ENCODE measurements at regions not wholly inside any gene's neighbourhood (a gene's known extent, or its start where the extent isn't known, plus 50 kb on each side); places are given as distances from the start of the nearest gene placed in this dataset.
A peak's percentile ranks its signal among the peaks of the same experiment; 100 is the strongest.

DNA sequence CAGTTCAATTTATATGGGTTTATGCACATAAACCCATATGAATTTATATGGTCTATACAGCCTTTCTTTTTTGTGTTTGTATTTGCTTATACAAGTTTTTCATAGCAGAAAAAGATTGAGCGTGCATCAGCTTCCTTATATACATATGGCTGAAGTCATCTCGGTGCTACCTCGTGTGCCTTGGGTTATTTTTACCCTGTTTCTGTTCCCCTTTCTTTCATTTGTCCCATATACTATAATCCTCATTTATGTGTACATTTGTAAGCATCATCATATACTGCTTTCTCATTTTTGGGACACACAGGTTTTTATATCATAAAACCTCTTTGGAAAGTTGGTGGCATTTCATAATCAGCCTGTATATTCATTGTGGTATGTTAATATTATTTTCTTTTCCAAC lies 107.8 kb upstream of the ADAMTSL1 start:
- DNase-seq (no peak), ATAC-seq (ENCODE audit: low read depth in 2 of 2) (no peak)
- H3K27ac Mint-ChIP-seq: no peak overlapping the region
- H3K4me1 Mint-ChIP-seq: peaks cover 0 to 3% (median 0%) of the 10 kb centered on the region in 3 donors
- peaks cover 0 to 3% (median 0%) of the 10 kb centered on the region in 7 donors for H3K9me3 Mint-ChIP-seq
- no peaks in the 10 kb centered on the region for H3K36me3 Mint-ChIP-seq
- no peaks in the 10 kb centered on the region for H3K27me3 Mint-ChIP-seq
- H3K4me3 Mint-ChIP-seq: no peak overlapping the region

- no peak for DNase-seq
- Mint-ChIP-seq H3K27me3 (no peaks in the 10 kb centered on the region), H3K27ac (no peak overlapping the region), H3K4me1 (peaks cover 0 to 3% (median 0%) of the 10 kb centered on the region in 3 donors), H3K36me3 (no peaks in the 10 kb centered on the region), H3K9me3 (peaks cover 0 to 3% (median 0%) of the 10 kb centered on the region in 7 donors), H3K4me3 (no peak overlapping the region)
- no peak for ATAC-seq (ENCODE audit: low read depth in 2 of 2)
These were observed 105.7 kb upstream of the ADAMTSL1 start for GRCh38 chr9:18368206-18368605.

DNA sequence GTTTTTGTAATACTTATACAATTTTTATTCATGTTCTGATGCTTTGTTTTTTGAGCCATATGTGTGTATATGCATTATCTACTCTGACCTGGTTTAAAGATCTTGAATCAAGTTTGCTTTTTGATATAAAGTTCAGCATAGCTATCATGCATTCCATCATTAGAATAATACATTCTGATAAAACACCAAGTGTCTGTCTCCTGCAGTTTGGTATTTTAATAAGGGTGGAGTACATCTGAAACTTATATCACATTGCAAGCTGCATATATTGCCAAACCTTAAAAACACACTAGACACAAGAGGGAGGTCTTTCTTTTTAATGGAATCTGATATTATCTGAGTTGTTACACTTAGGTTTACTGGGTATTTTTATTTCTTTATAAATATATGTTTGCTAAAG lies 102.8 kb upstream of the ADAMTSL1 start:
- Mint-ChIP-seq H3K9me3 (peaks cover 0 to 7% (median 2%) of the 10 kb centered on the region in 7 donors), H3K4me3 (no peak overlapping the region), H3K27ac (no peak overlapping the region), H3K27me3 (peaks cover 0 to 3% (median 0%) of the 10 kb centered on the region in 3 donors), H3K4me1 (peaks cover 0 to 3% (median 0%) of the 10 kb centered on the region in 3 donors), H3K36me3 (no peaks in the 10 kb centered on the region)
- DNase-seq (no peak), ATAC-seq (ENCODE audit: low read depth in 2 of 2) (no peak)

DNA sequence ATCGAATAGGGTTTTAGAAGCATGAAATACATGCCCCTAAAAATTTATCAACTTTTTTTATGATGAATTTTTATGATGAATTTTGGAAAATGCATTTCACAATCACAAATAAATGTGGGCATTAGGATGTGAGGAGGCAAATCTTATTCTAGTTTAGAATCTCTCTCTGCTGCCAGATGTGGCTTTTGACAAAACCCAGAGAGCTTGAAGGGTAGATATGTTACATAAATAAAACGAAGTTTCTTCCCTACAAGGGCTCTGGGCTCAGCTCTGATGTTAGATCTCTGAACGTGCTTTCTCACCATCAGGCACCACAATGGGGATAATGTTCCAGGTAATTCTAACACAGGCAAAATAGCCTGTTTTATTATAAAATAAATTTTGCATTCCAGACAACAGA lies 102.3 kb upstream of the ADAMTSL1 start:
- no peak overlapping the region for H3K4me3 Mint-ChIP-seq
- ATAC-seq (ENCODE audit: low read depth in 2 of 2): no peak
- H3K36me3 Mint-ChIP-seq: no peaks in the 10 kb centered on the region
- peaks cover 0 to 2% (median 0%) of the 10 kb centered on the region in 3 donors for H3K4me1 Mint-ChIP-seq
- H3K27ac Mint-ChIP-seq: no peak overlapping the region
- peaks cover 0 to 6% (median 0%) of the 10 kb centered on the region in 3 donors for H3K27me3 Mint-ChIP-seq
- DNase-seq: no peak
- H3K9me3 Mint-ChIP-seq: peaks cover 0 to 8% (median 3%) of the 10 kb centered on the region in 7 donors

DNA sequence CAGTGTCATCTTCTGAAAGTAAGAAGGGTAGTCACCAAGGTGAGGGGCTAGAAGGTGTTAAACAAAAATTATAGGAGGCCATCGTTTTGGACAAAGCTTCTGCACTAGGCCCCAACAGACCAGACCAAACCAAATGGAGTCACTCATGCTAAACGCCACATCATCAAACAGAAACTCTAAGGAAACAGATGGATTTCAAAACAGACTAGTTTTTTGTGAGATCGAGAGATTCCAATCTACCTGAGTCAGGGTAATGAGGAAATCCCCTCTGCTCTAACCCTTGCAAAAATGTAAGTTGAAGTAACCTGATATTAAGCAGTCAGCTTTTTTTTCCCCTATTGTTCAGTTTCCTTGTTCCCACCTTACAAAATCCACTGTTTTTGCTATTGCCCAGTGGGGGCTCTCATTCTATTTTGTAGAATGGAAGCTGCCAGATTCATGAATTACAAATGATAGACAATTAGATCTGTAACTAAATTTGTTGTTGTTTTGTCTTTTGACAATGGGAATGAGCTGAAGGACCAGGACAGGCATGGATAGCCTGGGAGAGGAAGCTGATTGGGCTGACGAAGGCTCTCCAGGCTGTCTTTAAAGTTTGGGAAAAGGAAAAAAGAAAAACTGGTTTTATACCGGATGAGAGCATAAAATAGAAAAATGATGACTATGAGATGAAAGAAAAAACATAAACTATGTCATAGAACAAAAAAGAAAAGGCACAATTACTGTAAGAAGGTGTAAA lies 94.7 kb upstream of the ADAMTSL1 start:
- Mint-ChIP-seq H3K36me3 (no peaks in the 10 kb centered on the region), H3K27ac (peak overlapping the region in 1 of 6 donors; percentile 28), H3K9me3 (peaks cover 0 to 11% (median 6%) of the 10 kb centered on the region in 7 donors), H3K4me1 (no peaks in the 10 kb centered on the region), H3K4me3 (no peak overlapping the region), H3K27me3 (peaks cover 0 to 6% (median 0%) of the 10 kb centered on the region in 3 donors)
- DNase-seq (no peak), ATAC-seq (ENCODE audit: low read depth in 2 of 2) (no peak)

- no peaks in the 10 kb centered on the region for H3K27me3 Mint-ChIP-seq
- no peak for ATAC-seq (ENCODE audit: low read depth in 2 of 2)
- H3K4me3 Mint-ChIP-seq: no peak overlapping the region
- no peak for DNase-seq
- H3K4me1 Mint-ChIP-seq: no peaks in the 10 kb centered on the region
- H3K36me3 Mint-ChIP-seq: no peaks in the 10 kb centered on the region
- H3K27ac Mint-ChIP-seq: no peak overlapping the region
- peaks cover 0 to 11% (median 2%) of the 10 kb centered on the region in 7 donors for H3K9me3 Mint-ChIP-seq
These were observed 91.7 kb upstream of the ADAMTSL1 start for GRCh38 chr9:18382243-18382642.

DNA sequence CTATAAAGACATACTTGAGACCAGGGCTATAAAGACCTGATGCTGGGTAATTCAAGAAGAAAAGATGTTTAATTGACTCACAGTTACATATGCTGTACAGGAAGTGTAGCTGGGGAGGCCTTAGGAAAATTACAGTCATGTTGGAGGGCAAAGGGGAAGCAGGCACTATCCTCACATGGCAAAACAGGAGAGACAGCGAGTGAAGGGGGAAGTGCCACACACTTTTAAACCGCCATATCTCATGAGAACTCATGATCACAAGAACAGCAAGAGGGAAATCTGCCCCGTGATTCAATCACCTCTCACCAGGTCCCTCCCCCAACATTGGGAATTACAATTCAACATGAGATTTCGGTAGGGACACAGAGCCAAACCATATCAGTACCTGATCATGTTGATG lies 89.9 kb upstream of the ADAMTSL1 start:
- Mint-ChIP-seq H3K27ac (no peak overlapping the region), H3K36me3 (no peaks in the 10 kb centered on the region), H3K9me3 (peaks cover 0 to 2% (median 0%) of the 10 kb centered on the region in 7 donors), H3K4me1 (no peaks in the 10 kb centered on the region), H3K27me3 (no peaks in the 10 kb centered on the region), H3K4me3 (no peak overlapping the region)
- DNase-seq (no peak), ATAC-seq (ENCODE audit: low read depth in 2 of 2) (no peak)

DNA sequence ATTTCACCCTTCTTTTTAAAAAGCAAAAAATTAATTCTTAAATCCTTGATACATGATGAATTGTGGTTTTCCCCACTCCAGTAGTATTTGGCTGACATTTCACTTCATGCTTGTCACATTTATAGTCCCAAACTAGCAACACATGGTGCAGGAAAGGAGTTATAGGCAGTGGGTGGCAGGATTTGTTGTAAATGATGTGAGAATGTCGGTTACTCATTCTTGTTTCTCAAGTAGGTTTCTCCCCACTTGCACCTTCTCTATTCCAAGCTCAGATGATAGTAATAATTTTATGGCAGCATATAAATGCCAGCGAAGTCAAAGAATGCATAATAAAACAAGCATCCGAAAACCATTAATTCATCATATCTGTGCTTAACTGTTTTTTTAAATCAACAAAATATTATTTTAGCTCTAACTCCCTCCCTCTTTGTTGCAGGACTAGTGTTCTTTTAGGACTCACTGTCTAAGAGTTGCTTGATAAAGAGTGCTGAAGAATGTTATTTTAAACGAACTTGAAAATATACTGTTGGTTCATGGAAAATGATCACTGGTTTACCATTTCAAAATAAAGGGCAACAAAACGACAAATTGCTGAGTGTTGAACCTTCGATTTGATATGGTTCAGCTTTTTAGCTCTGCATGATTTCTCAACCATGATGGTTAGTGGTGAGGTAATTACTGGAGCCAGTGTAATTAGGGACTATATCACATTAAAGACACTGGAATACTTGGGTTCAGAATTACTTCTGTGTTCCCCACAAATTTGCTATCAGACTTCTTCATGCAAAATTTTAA lies 88.1 kb upstream of the ADAMTSL1 start:
- Mint-ChIP-seq H3K27me3 (no peaks in the 10 kb centered on the region), H3K4me1 (no peaks in the 10 kb centered on the region), H3K4me3 (no peak overlapping the region), H3K27ac (no peak overlapping the region), H3K9me3 (peaks cover 0 to 2% (median 0%) of the 10 kb centered on the region in 7 donors), H3K36me3 (no peaks in the 10 kb centered on the region)
- no peak for DNase-seq
- no peak for ATAC-seq (ENCODE audit: low read depth in 2 of 2)

- Mint-ChIP-seq H3K36me3 (no peaks in the 10 kb centered on the region), H3K4me3 (no peak overlapping the region), H3K27me3 (no peaks in the 10 kb centered on the region), H3K9me3 (peaks cover 0 to 2% (median 0%) of the 10 kb centered on the region in 7 donors), H3K27ac (no peak overlapping the region), H3K4me1 (no peaks in the 10 kb centered on the region)
- no peak for DNase-seq
- no peak for ATAC-seq (ENCODE audit: low read depth in 2 of 2)
These were observed 83.6 kb upstream of the ADAMTSL1 start for GRCh38 chr9:18390393-18390792.

GRCh38 chr9:18393340-18394130 lies 80.4 kb upstream of the ADAMTSL1 start:
- Mint-ChIP-seq H3K4me1 (no peaks in the 10 kb centered on the region), H3K27me3 (no peaks in the 10 kb centered on the region), H3K36me3 (no peaks in the 10 kb centered on the region)

GRCh38 chr9:18394847-18395351 lies 79.1 kb upstream of the ADAMTSL1 start:
- DNase-seq: no peak
- no peaks in the 10 kb centered on the region for H3K36me3 Mint-ChIP-seq
- no peaks in the 10 kb centered on the region for H3K27me3 Mint-ChIP-seq
- no peak overlapping the region for H3K27ac Mint-ChIP-seq
- no peak for ATAC-seq (ENCODE audit: low read depth in 2 of 2)
- H3K9me3 Mint-ChIP-seq: no peaks in the 10 kb centered on the region
- H3K4me1 Mint-ChIP-seq: no peaks in the 10 kb centered on the region
- no peak overlapping the region for H3K4me3 Mint-ChIP-seq

More at GRCh38 chr9:18393340-18394130, 80.4 kb upstream of the ADAMTSL1 start:
- H3K4me3 Mint-ChIP-seq: no peak overlapping the region
- H3K9me3 Mint-ChIP-seq: no peaks in the 10 kb centered on the region
- DNase-seq: no peak
- ATAC-seq (ENCODE audit: low read depth in 2 of 2): no peak
- no peak overlapping the region for H3K27ac Mint-ChIP-seq

- no peaks in the 10 kb centered on the region for H3K36me3 Mint-ChIP-seq
- no peaks in the 10 kb centered on the region for H3K9me3 Mint-ChIP-seq
- ATAC-seq (ENCODE audit: low read depth in 2 of 2) (no peak), DNase-seq (no peak)
- no peaks in the 10 kb centered on the region for H3K27me3 Mint-ChIP-seq
- H3K4me3 Mint-ChIP-seq: no peak overlapping the region
- H3K27ac Mint-ChIP-seq: no peak overlapping the region
- no peaks in the 10 kb centered on the region for H3K4me1 Mint-ChIP-seq
These were observed 77.7 kb upstream of the ADAMTSL1 start for GRCh38 chr9:18396102-18396728.

DNA sequence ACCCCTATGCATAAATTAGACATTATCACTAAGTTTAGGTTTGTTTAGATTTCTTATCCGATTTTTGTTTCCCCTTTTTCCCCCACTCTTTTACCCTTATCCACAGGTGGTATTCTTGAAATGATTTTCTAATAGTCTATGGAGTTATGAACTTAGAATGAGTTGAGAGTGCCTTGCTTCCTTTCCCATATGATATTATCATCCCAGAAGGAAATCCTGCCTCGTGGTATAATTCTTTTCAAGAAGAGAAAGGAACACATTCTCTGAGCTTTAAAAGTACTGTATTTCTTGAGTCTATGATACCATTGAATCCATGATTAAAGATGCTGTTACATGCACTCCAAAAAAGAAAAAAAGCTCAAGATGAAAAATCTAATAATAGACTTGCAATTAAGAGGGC lies 76.9 kb upstream of the ADAMTSL1 start:
- no peaks in the 10 kb centered on the region for H3K4me1 Mint-ChIP-seq
- no peak for ATAC-seq (ENCODE audit: low read depth in 2 of 2)
- no peak overlapping the region for H3K27ac Mint-ChIP-seq

More for the DNA sequence above, 76.9 kb upstream of the ADAMTSL1 start:
- Mint-ChIP-seq H3K4me3 (no peak overlapping the region), H3K27me3 (no peaks in the 10 kb centered on the region), H3K9me3 (no peaks in the 10 kb centered on the region), H3K36me3 (no peaks in the 10 kb centered on the region)
- no peak for DNase-seq

All from naive B cell (primary cell).